HEK293T (cell line): ENCODE measurements at regions not wholly inside any gene's neighbourhood (a gene's known extent, or its start where the extent isn't known, plus 50 kb on each side); places are given as distances from the start of the nearest gene placed in this dataset.

Experiments used
- ELF4 ChIP-seq: fragments of 450-650 bp; IDR thresholded peaks from 2 replicates; pipeline ENCODE4 v1.6.1; 2017; ENCODE audit warnings: antibody characterized with exemption
- FOXK2 ChIP-seq: fragments of 450-650 bp; IDR thresholded peaks from 2 replicates; pipeline ENCODE4 v1.6.1; 2016; ENCODE audit warnings: mild to moderate bottlenecking
- HDGF ChIP-seq: fragments of 450-650 bp; IDR thresholded peaks from 2 replicates; pipeline ENCODE4 v1.6.1; 2017; ENCODE audit warnings: antibody characterized with exemption, borderline replicate concordance
- TARDBP ChIP-seq: fragments of 450-650 bp; IDR thresholded peaks from 2 replicates; pipeline ENCODE4 v1.6.1; 2016
- ZNF384 ChIP-seq: fragments of 450-650 bp; IDR thresholded peaks from 2 replicates; pipeline ENCODE4 v1.6.1; 2016

DNA sequence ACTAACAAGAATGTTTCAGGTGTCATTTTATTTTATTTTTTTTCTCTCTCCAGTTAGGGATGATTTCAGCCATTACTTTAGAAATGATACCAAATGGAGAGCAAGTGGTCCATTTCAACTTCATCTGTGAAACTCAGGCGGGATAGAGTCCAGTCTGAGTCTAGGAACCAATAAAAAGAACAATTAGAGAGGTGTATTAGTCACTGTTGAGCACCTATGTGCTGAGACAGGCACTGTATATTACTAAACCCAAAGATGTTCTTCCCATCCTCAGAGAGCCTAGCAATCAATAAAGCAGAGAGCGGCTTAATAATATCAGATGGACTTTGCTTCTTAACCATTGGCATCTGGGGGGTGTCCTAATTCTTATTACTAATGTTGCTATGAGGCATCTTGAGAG, 410.3 kb upstream of the SLC24A2 start:
- TF ChIP-seq TARDBP = no peak
- no peak for TF ChIP-seq FOXK2
- no peak for TF ChIP-seq ZNF384
- TF ChIP-seq HDGF = no peak
- TF ChIP-seq ELF4 = no peak
